GM21737 (cell line): ENCODE measurements at regions not wholly inside any gene's neighbourhood (a gene's known extent, or its start where the extent isn't known, plus 50 kb on each side); places are given as distances from the start of the nearest gene placed in this dataset.
"Not testable (repeated sequence)": the region's sequence is repeated elsewhere in the genome, so short reads cannot be mapped to it uniquely, and the experiment has no call there.

ENCODE experiments used
- ATAC-seq: cut with Tn5 transposase; IDR thresholded peaks from one replicate; pipeline ENCODE4 v1.9.1; 2021; ENCODE audit warnings: mild to moderate bottlenecking, moderate library complexity; ENCODE audit not compliant: unreplicated experiment

GRCh38 chr18:76721207-76721996 lies 101.0 kb upstream of the ZNF236 start:
- no peak for ATAC-seq

- no peak for ATAC-seq
Measured at GRCh38 chr18:76720683-76721082, 101.7 kb upstream of the ZNF236 start.

GRCh38 chr18:76715012-76715610 lies 107.2 kb upstream of the ZNF236 start:
- no peak for ATAC-seq

GRCh38 chr18:76713432-76713831 lies 108.9 kb upstream of the ZNF236 start:
- no peak for ATAC-seq

- no peak for ATAC-seq
Measured at GRCh38 chr18:76712511-76713140, 109.7 kb upstream of the ZNF236 start.

- no peak for ATAC-seq
Measured at GRCh38 chr18:76710646-76711520, 111.5 kb upstream of the ZNF236 start.

- ATAC-seq: no peak
Measured at GRCh38 chr18:76709659-76710645, 112.4 kb upstream of the ZNF236 start.

- ATAC-seq: no peak
Measured at GRCh38 chr18:76708722-76709353, 113.5 kb upstream of the ZNF236 start.

GRCh38 chr18:76708071-76708721 lies 114.2 kb upstream of the ZNF236 start:
- no peak for ATAC-seq

- no peak for ATAC-seq
Measured at GRCh38 chr18:76707534-76707933, 114.8 kb upstream of the ZNF236 start.

- ATAC-seq: not testable (repeated sequence)
Measured at GRCh38 chr18:76704589-76704988, 117.8 kb upstream of the ZNF236 start.

GRCh38 chr18:76699923-76700322 lies 122.4 kb upstream of the ZNF236 start:
- no peak for ATAC-seq

GRCh38 chr18:76697441-76697901 lies 124.9 kb upstream of the ZNF236 start:
- ATAC-seq: no peak

GRCh38 chr18:76691800-76692199 lies 130.6 kb upstream of the ZNF236 start:
- no peak for ATAC-seq

- ATAC-seq: no peak
Measured at GRCh38 chr18:76689646-76690264, 132.6 kb upstream of the ZNF236 start.

GRCh38 chr18:76688724-76689472 lies 133.5 kb upstream of the ZNF236 start:
- no peak for ATAC-seq

GRCh38 chr18:76687304-76687962 lies 134.9 kb upstream of the ZNF236 start:
- ATAC-seq: no peak
